Cardiac fibroblast (primary cell): ENCODE measurements at regions not wholly inside any gene's neighbourhood (a gene's known extent, or its start where the extent isn't known, plus 50 kb on each side); places are given as distances from the start of the nearest gene placed in this dataset.
"Not testable (repeated sequence)": the region's sequence is repeated elsewhere in the genome, so short reads cannot be mapped to it uniquely, and the experiment has no call there.

ENCODE experiments used
- DNase-seq, 2 donors: peaks; one replicate each; pipeline versions ENCODE4 v3.0.0 to v3.0.0-alpha.2; 2010; ENCODE audit warnings: low read depth in 2 of 2
- H3K4me3 ChIP-seq, 2 donors: replicated peaks in 1 of 2; 1 replicate in 1 of 2; 2 replicates in 1 of 2; pipeline ENCODE4 v1.5.1; 2011; ENCODE audit warnings: low read depth in 2 of 2, low read length in 2 of 2, mild to moderate bottlenecking in 2 of 2, moderate library complexity in 1 of 2
- TF ChIP-seq, protein P1 (sequence below): IDR thresholded peaks from one replicate; pipeline ENCODE4 v1.5.1; 2011; ENCODE audit warnings: low read depth, mild to moderate bottlenecking, low read length, inconsistent platforms

DNA sequence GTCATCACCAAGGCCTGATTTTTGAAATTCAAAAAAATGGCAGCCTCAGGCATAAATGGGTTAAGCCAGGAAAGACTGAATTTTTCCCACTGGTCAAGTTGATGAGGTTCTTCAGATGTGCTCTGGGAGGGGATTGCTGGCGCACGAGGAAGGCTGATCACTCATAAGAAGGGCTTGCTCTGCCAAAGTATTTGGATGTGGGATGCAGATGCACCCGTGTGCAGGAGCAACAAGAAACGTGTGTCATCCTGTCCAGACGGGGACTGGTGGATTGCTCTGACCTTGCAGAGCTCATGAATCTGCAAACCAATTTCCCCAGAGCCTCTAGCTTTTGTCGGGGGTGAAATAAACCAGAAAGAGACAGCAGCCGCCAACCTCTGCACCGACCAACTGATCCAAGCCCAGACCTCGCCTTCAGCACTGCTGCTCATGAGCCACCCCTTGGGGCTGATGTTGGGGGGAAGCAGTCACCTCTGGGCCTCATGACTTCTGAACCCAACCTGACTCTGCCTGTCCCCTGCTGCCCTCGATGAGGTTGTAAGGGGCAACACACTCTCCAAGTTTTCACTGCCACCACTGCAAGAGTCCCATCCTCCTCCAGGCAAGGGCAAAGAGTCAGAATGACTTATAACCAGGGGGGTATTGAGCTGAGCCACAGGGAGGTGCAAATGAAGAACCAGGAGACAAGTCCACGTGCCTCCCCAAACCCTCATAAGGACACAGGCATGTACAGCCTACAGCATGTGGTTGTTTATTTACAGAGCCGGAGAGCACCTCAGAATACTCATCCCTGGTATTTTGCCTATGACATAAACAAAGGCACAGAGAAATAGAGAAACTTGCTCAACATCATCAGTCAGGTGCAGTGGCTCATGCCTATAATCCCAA is 452.0 kb downstream of the SOX9 start:
- TF ChIP-seq, protein P1, sequence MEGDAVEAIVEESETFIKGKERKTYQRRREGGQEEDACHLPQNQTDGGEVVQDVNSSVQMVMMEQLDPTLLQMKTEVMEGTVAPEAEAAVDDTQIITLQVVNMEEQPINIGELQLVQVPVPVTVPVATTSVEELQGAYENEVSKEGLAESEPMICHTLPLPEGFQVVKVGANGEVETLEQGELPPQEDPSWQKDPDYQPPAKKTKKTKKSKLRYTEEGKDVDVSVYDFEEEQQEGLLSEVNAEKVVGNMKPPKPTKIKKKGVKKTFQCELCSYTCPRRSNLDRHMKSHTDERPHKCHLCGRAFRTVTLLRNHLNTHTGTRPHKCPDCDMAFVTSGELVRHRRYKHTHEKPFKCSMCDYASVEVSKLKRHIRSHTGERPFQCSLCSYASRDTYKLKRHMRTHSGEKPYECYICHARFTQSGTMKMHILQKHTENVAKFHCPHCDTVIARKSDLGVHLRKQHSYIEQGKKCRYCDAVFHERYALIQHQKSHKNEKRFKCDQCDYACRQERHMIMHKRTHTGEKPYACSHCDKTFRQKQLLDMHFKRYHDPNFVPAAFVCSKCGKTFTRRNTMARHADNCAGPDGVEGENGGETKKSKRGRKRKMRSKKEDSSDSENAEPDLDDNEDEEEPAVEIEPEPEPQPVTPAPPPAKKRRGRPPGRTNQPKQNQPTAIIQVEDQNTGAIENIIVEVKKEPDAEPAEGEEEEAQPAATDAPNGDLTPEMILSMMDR, result no peak
- no peak overlapping the region for H3K4me3 ChIP-seq
- DNase-seq, result peak in 1 of 2 donors; percentile 39

DNA sequence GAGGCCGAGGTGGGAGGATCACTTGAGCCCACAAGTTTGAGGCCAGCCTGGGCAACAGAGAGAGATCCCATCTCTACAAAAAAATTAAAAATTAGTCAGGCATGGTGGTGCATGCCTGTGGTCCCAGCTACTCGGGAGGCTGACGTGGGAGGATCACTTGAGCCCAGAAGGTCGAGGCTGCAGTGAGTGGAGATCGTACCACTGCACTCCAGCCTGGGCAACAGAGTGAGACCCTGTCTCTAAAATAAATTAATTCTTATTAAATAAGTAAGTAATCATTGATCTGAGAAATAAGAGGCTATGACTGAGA is 452.6 kb downstream of the SOX9 start:
- DNase-seq, H3K4me3 ChIP-seq: not testable (repeated sequence)

DNA sequence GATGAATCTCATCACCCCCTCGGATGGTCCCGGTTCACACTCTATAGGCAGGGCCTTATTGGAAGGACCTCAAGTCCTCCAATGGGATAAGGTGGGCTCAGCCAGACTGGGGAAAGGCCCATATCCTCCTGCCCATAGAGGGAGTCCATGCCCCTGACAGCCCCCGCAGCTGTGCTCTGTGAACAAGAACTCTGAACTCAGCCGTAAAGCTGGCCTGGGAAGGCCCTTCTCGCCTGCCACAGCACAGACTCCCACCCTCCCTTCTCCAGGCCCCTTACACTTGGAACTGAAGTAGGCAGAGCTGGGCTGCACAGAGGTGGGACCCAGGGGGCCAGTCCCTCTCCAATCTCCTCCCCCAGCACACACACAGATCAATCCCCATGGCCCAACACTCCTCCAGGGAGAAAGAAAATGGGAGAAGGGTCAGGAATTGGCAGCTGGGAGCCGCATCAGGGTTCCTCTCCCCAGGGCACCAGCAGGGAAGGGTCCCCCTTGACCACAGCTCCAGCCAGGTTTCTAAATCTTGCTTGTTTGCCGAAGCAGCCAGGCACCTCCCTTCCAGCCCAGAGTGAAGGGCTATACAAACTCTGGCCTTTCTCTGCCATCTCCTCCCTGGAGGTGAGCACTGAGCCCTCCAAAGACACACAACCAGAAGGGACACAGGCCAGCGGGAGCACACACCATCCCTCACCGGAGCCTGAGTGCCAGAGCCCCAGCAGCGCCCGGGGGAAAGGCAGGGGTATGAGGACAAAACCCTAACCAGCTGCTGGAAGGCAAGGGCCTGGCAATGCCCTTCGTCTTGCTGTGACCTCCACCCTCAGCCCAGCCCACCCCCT is 454.1 kb downstream of the SOX9 start:
- no peak overlapping the region for H3K4me3 ChIP-seq
- no peak for DNase-seq
- TF ChIP-seq, protein P1, result no peak

DNA sequence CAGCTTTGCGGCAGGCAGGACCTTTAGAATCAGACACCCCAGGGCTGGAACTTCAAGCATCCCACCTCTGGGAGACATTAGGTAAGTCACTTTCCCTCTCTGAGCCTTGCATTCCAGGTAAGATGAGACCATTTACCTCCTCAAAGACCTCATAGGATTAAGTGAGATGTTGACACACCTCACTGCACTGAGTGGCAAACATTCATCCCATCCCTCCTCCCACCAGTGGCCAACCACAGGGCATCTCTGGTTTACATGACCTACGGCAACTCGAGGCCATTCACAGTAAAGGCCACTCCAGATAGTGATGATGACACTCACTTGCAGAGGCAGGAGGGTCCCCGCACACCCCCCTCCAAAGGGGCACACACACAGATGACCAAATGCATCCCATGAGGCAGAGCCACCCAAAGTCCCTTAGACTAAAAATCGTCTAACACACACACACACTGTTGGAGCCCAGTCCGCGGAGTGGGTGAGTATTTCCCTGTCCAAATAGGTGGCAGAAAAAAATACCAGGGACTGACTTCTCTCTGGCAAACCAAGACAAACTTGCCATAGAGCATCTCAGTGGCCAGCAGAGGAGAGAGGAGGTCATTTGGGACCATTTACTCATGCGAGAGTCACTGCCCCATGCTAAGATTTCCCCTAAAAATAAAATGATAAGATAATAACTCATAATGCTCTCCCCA is 454.9 kb downstream of the SOX9 start:
- TF ChIP-seq, protein P1, result no peak
- peak in 1 of 2 donors; percentile 56 for DNase-seq
- no peak overlapping the region for H3K4me3 ChIP-seq

DNA sequence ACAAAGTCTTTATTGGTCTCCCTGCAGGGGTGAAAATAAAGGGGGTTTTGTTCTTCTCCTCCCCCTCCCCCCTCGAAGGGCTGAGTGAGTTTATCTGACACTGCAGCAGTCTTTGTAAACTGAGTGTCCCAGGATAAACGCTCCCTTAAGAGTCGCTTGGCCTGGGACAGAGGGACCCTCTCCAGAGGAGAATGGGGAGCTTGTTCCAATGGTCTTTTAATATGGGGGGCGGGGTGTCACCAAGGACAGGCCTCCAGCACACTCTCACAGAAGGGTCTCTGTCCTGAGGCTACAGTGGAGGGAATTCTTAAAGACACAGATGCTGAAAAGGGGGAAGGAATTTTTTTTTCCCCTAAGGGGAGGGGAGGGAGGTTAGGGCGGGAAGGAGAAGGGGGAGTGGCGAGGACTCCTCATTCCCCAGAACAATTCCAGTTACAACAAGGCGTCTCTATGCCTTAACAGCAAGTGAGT is 455.5 kb downstream of the SOX9 start:
- no peak overlapping the region for H3K4me3 ChIP-seq
- DNase-seq, result no peak
- TF ChIP-seq, protein P1, result no peak

DNA sequence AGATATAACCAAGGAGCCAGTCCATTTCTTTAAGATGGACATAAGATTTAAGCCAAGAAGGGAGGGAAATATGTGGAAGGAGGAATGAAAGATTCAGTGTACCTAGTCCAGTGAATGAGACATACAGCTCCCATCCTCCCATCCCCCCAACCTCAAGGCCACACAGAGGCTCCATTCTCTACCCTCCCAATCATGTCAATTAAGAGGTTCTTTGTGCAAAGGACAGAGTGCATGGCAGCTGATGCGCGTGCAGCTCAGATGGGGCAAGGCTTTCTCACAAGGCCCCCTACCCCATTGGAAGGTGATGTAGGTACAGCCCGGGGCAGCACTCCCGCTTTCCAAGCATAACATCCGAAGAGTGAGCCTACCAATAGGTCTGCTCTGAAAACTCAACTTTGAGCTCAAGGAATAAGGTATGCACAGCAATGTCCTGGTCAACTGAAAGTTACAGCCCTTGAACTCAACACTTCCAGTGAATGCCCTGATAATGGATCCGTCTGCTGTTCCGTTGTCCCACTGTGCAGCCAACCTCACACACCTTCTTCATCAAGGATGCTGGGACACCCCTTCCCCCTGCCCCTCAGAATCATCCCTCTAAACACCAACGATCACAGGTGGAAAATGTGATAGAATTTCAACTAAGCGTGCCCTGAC is 458.1 kb downstream of the SOX9 start:
- TF ChIP-seq, protein P1, result no peak
- no peak for DNase-seq

More for the DNA sequence above, 458.1 kb downstream of the SOX9 start:
- H3K4me3 ChIP-seq, result no peak overlapping the region
